ENCODE measurements at regions not wholly inside any gene's neighbourhood (a gene's known extent, or its start where the extent isn't known, plus 50 kb on each side); places are given as distances from the start of the nearest gene placed in this dataset.

- no peak for DNase-seq (ENCODE audit: low spot score)
- TF ChIP-seq CTCF (IDR thresholded peaks at IDR 0.05): no peak
Measured at GRCh38 chr3:87335931-87336330, 59.5 kb upstream of the POU1F1 start.

GRCh38 chr3:87333393-87333892 lies 57.1 kb upstream of the POU1F1 start:
- no peak overlapping the region for H3K4me3 Mint-ChIP-seq (ENCODE audit: unreplicated experiment)
- peaks cover 8% of the 10 kb centered on the region for H3K4me1 Mint-ChIP-seq (ENCODE audit: low read depth)
- H3K9me3 Mint-ChIP-seq (ENCODE audit: low read depth): peaks cover 5% of the 10 kb centered on the region
- TF ChIP-seq CTCF (IDR thresholded peaks at IDR 0.05): no peak
- H3K36me3 Mint-ChIP-seq (ENCODE audit: low read depth): no peaks in the 10 kb centered on the region
- no peak for DNase-seq (ENCODE audit: low spot score)
- H3K27ac Mint-ChIP-seq (ENCODE audit: unreplicated experiment): no peak overlapping the region
- peaks cover 7% of the 10 kb centered on the region for H3K27me3 Mint-ChIP-seq (ENCODE audit: low read depth)

More at GRCh38 chr3:87335931-87336330, 59.5 kb upstream of the POU1F1 start:
- H3K27me3 Mint-ChIP-seq (ENCODE audit: low read depth): no peaks in the 10 kb centered on the region
- H3K4me3 Mint-ChIP-seq (ENCODE audit: unreplicated experiment): no peak overlapping the region
- no peak overlapping the region for H3K27ac Mint-ChIP-seq (ENCODE audit: unreplicated experiment)
- peaks cover 8% of the 10 kb centered on the region for H3K4me1 Mint-ChIP-seq (ENCODE audit: low read depth)
- no peaks in the 10 kb centered on the region for H3K36me3 Mint-ChIP-seq (ENCODE audit: low read depth)
- no peaks in the 10 kb centered on the region for H3K9me3 Mint-ChIP-seq (ENCODE audit: low read depth)

GRCh38 chr3:87332789-87333188 lies 56.4 kb upstream of the POU1F1 start:
- no peak for DNase-seq (ENCODE audit: low spot score)
- Mint-ChIP-seq H3K27me3 (ENCODE audit: low read depth) (peaks cover 7% of the 10 kb centered on the region), H3K27ac (ENCODE audit: unreplicated experiment) (no peak overlapping the region), H3K9me3 (ENCODE audit: low read depth) (peaks cover 7% of the 10 kb centered on the region), H3K36me3 (ENCODE audit: low read depth) (no peaks in the 10 kb centered on the region), H3K4me3 (ENCODE audit: unreplicated experiment) (no peak overlapping the region), H3K4me1 (ENCODE audit: low read depth) (peaks cover 8% of the 10 kb centered on the region)
- TF ChIP-seq CTCF (IDR thresholded peaks at IDR 0.05): no peak

GRCh38 chr3:87329065-87329464 lies 52.7 kb upstream of the POU1F1 start:
- Mint-ChIP-seq H3K27me3 (ENCODE audit: low read depth) (peaks cover 24% of the 10 kb centered on the region), H3K4me1 (ENCODE audit: low read depth) (peaks cover 8% of the 10 kb centered on the region), H3K36me3 (ENCODE audit: low read depth) (no peaks in the 10 kb centered on the region), H3K9me3 (ENCODE audit: low read depth) (peaks cover 14% of the 10 kb centered on the region), H3K27ac (ENCODE audit: unreplicated experiment) (no peak overlapping the region), H3K4me3 (ENCODE audit: unreplicated experiment) (no peak overlapping the region)
- no peak for TF ChIP-seq CTCF (IDR thresholded peaks at IDR 0.05)
- DNase-seq (ENCODE audit: low spot score): no peak

Data from chondrocyte (in vitro differentiated cells).